NCI-H1436 (cell line): ENCODE measurements at regions not wholly inside any gene's neighbourhood (a gene's known extent, or its start where the extent isn't known, plus 50 kb on each side); places are given as distances from the start of the nearest gene placed in this dataset.

ENCODE experiments used
- DNase-seq: peaks from one replicate; lab custom pipeline; 2025; lab: John Stamatoyannopoulos, UW

GRCh38 chr21:16538936-16539440, 809.2 kb downstream of the USP25 start:
- DNase-seq, result no peak

DNA sequence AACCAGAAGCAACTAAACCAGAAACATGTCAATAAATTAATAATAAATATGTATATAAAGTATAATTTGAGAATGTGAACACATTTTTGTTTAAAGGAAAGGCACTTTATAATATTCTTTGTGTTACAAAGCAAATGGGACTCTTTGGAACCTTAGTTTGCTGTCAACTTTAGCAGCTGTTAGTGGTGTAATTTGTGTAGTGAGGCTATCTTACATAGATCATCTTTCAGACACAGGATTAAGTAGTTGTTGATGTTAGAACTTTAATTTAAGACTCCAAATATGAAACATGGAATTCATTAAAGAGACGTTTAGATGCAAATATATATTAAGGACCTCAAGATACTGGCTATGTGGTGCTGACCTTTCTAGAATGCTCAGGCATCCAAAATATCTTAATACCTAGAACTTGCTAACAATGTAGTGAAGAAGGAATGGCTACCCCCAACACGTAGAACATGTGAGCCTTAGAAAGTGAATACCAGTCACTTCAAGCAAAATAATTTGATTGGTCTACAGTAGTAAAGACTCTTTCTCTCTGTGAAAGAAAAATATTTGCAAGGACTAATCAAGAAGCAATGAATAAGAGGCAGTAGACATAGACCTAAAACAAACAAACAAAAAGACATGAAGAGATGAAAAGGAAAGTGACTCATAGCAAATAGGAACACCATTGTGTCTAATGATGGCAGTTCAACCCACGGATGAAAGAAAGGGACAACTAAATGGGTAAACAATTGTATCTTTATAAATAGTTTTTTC, 811.4 kb downstream of the USP25 start:
- DNase-seq, result no peak

DNA sequence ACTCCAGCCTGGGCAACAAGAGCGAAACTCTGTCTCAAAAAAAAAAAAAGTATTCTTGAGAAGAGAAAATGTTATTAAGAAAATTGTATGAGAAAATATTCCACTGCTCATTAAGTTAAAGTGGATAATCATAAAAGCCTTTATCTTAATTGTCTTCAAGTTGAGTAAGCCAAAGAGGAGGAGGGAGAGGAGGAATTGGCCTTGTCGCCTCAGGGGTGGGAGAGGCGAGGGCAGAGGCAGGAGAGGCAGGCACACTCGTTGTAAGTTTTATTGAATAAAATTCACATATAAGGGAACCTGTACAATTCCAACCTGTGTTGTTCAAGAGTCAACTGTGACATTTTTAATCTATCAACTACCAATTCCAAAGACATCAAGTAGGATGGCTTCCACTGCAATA, 820.3 kb downstream of the USP25 start:
- DNase-seq, result no peak

DNA sequence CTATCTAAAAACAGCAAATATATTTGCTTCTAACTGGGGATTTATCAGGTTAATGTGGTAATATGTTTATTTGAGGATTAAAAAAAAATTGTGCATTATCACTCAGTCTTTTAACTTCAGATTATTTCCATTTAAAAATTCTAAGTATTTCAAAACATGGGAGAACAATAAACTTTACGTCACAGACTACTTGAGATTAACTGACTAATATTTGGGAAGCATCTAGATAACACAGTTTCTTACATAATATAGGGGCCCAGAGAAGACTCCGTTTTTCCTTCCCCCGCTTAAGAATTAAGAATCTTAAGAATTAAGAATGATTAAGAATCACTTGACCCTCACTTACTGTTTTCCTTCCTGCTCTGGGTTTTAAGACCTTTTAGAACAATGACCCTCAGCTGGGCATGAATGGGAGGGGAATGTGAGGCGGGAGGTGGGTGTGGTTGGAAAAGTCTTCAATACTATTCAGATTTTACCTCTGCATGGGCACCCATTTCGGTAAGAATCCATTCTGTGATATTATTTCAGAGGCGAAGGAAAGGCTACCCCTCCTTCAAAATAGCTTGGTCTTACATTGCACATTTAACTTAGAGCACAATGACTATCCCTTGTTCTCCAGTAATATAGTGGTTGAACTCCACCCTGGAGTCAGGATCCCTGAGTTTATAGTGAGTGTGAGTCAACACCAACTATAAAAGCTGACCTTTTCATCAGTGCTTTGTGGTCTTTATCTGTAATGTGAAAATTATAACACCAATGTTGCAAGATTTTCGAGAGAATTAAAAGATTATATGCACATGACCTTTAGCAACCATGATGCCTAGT, 821.3 kb downstream of the USP25 start:
- DNase-seq, result no peak

GRCh38 chr21:16552880-16553279, 823.1 kb downstream of the USP25 start:
- no peak for DNase-seq

DNA sequence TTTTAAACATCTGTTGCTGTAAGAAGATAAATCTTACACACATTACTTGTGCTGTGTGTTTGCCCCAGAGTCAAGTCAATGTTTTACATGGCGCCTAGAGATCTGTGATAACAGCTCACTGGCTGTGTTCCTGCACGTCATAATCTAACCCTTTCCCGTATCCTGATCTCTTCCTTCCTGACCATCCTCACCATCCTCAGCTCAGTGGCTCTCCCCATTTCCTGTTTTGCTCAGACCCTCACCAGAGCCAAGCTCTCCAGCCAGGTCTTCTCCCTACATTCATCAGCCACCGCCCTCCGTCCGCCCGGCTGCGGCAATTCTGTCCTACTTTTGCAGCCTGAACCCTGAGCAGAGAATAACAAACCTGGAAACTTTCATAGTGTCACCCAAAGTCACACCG, 824.7 kb downstream of the USP25 start:
- DNase-seq, result no peak

DNA sequence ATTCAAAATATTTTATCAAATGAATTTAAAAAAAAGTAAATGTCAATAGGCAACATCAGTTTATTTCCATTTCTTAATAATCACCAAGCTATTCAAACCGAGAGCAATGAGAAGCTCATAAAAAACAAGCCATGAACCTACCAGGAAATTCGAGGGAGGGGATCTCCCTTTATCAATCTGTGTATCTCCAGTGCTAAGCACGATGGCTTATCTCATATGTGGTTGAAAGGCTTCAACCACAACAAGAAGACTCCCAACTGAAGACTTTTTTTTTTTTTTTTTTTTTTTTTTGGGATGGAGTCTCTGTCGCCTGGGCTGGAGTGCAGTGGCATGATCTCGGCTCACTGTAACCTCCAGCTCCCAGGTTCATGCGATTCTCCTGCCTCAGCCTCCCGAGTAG, 833.3 kb downstream of the USP25 start:
- DNase-seq, result no peak

GRCh38 chr21:16563795-16564194, 834.0 kb downstream of the USP25 start:
- no peak for DNase-seq

- DNase-seq, result no peak
These were observed 838.5 kb downstream of the USP25 start for GRCh38 chr21:16568244-16568643.

GRCh38 chr21:16568661-16569060, 838.9 kb downstream of the USP25 start:
- DNase-seq, result no peak

DNA sequence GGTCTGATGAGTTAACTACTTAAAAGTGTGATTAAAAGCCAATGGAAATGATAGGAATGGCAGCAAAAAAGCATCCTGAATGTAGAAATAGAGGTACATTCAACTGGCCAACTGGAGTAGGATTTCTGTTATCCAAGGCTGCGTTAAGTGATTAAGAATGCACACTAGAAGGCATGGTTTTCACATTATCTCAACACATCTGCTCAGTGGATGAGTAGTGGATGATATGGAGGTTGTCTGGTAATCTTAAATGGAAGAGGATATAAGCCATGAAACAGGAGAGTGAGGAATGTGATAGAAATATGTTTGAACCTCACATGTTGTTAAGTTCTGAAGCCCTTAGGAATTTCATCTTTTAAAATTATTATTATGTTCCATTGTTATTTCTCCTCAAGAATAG, 839.9 kb downstream of the USP25 start:
- no peak for DNase-seq

DNA sequence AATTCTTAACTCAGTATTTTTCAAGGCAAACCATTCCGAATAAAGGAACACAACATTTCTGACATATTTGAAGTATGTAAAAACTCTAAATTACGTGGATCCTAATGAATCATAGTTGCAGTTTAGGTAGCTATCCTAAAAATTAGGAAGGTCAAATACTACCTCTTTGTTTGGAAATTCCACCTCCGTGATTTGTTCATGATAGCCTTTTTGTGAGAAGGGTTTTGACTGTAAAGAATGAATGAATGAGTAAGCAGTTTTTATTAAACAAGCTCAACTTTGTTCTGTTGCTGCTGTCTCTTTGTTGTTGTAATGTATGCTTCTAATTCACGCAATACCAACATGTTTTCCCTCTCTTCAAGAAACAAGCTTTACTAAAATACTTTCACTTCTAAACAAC, 840.4 kb downstream of the USP25 start:
- DNase-seq, result no peak

DNA sequence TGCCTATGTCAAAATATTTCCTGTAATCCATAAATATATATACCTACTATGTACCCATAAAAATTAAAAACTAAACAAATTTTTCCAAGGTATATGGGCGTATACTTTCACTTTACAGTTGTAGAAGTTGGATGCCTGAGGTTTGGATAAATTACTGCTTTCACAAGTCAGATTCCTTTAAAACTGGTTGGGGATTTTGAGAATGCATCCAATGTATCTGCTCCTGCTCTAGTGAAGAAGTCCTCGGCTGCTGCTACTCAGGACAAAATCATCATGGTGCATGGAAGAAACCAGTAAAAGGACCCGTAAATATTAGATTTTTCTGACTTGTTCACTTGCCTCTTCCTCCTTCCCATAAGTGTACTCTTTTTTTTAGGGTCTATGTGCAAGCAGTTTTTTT, 841.1 kb downstream of the USP25 start:
- DNase-seq, result no peak

DNA sequence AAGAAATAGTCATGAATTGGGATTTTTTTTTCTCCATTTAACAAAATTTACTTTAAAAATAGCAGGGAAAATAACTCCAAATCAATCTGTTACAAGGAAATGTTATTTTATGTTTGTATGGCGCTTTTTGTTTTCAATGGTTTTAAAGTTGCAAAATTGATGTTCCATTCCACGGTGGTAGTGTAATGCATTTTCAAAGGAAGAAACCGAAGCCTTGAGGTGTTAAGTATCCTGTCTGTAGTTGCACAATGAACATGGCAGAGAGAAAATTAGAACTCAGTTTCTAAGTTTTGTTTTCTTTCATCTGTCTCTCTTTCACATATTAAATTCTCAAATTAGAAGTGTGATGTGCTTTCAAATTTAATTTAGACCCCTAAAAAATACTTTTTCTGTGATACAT, 841.8 kb downstream of the USP25 start:
- no peak for DNase-seq

- no peak for DNase-seq
These were observed 842.2 kb downstream of the USP25 start for GRCh38 chr21:16572032-16572431.

DNA sequence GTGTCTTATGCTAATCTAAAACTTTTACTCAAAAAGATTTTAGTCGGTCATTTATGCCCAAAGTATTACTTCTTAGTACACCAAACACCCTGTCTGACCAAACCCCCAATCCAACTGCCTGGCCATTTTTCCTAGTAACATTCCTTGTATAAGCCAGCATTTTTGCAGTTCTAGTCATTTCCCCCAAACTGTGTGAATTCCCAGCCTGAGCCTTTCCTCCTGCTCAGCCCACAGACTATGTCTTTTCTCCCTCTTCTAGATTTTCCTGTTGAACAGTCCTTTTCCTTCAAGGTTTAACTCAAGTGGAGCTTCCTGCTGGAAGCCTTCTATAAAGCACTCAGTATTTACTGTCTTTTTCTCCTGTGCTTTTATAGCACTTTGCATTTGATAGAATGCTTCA, 843.8 kb downstream of the USP25 start:
- no peak for DNase-seq

GRCh38 chr21:16577975-16578374, 848.2 kb downstream of the USP25 start:
- DNase-seq, result no peak

GRCh38 chr21:16578912-16579311, 849.1 kb downstream of the USP25 start:
- DNase-seq, result no peak

DNA sequence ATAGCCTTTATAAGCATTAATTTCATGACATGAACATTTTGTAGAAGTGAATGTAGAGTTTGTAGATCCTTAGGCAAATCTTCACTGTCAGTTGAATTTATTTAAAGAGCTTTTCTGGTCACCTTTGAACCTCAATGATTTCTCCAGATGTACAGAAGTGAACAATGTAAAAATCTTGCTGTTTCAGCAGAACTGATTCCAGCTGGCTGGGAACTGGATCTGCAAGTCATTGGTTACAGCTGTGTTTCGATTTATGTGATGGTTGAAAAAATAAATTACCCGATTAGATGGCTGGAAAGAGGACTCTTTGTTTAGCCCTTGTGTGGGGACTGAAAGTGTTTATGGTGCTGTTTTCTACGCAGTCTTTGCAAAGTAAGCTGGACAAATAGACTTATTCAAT, 849.8 kb downstream of the USP25 start:
- DNase-seq, result no peak

DNA sequence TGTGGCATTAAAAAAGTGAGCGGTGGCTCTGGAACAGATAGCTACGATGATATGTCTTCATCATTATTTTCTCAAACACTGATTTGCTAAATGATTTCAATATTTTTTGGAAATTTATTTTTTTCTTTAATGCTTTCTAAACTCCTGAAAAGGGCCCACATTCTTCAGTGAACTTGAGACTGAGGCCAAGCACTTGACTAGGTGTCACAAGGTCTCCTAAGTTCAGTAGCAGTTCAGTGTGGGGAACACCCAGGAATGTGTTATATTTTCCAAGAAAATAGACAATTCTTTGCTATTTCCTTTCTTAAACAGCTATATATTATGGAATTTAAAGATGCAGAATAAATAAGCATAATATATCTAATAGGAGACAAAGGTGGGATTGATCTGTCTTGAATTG, 850.9 kb downstream of the USP25 start:
- DNase-seq, result no peak

GRCh38 chr21:16583556-16583955, 853.8 kb downstream of the USP25 start:
- no peak for DNase-seq

- DNase-seq, result no peak
These were observed 855.0 kb downstream of the USP25 start for GRCh38 chr21:16584756-16585155.

GRCh38 chr21:16585896-16586295, 856.1 kb downstream of the USP25 start:
- DNase-seq, result no peak
